ENCODE measurements at regions not wholly inside any gene's neighbourhood (a gene's known extent, or its start where the extent isn't known, plus 50 kb on each side); places are given as distances from the start of the nearest gene placed in this dataset.
"Not testable (repeated sequence)": the region's sequence is repeated elsewhere in the genome, so short reads cannot be mapped to it uniquely, and the experiment has no call there.

DNA sequence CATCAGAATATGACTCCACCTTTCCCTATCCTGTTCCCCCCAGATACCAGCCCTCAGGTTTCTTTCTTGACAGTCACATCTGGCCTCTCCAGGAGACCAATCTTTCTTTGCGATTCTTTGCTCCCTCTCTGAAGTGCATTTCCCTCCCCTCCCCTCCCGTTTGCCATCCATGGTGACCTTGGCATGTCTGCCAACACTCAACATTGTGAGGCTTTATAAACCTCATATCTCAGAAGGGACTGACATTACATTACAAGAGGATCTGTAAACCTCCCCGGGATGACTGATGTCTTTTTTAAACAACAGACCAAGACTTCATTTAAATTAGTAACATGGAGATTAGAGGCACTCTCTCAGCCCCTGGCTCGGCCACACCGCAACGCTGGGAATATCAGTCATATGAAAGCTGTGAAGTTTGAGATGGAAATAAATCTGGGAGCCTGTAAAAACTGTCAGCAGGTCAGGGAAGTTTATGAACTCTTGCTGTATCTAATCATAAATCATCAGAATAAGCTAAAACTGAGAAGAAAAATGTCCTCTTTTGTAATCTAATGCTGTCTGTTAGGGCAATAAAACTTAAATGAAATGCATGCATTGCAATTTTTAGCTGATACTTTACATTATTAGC lies 401.7 kb upstream of the PROX1 start:
- intact Hi-C loops (cut with micrococcal nuclease): no loop called here
- ChIA-PET CTCF (no interaction called here), POLR2A (no interaction called here)
- no peaks in the 10 kb centered on the region for H3K4me1 ChIP-seq (ENCODE audit: control insufficient read depth in 2 of 2, insufficient read depth in 2 of 2, low read length in 2 of 2)
- no peaks in the 10 kb centered on the region for H3K9me3 ChIP-seq (ENCODE audit: control insufficient read depth in 2 of 3, low read length in 3 of 3)
- no peaks in the 10 kb centered on the region for H3K36me3 Mint-ChIP-seq
- H3K27me3 Mint-ChIP-seq: peaks cover 0 to 8% (median 0%) of the 10 kb centered on the region in 5 donors
- ATAC-seq: no peak
- DNase-seq: no peak
- no peak overlapping the region for H3K4me3 ChIP-seq (ENCODE audit: low read length)
- H3K9me3 Mint-ChIP-seq: peaks cover 0 to 2% (median 0%) of the 10 kb centered on the region in 11 donors
- H3K36me3 ChIP-seq (ENCODE audit: control insufficient read depth in 2 of 3, insufficient read depth in 3 of 3, low read length in 3 of 3): no peaks in the 10 kb centered on the region
- H3K4me3 Mint-ChIP-seq: no peak overlapping the region
- H3K27ac ChIP-seq (ENCODE audit: low read depth, low read length): no peak overlapping the region
- H3K4me1 Mint-ChIP-seq: peaks cover 0 to 7% (median 0%) of the 10 kb centered on the region in 7 donors
- H3K27me3 ChIP-seq (ENCODE audit: control insufficient read depth in 2 of 2, insufficient read depth in 2 of 2, low read length in 2 of 2): no peaks in the 10 kb centered on the region
- H3K27ac Mint-ChIP-seq: no peak overlapping the region

DNA sequence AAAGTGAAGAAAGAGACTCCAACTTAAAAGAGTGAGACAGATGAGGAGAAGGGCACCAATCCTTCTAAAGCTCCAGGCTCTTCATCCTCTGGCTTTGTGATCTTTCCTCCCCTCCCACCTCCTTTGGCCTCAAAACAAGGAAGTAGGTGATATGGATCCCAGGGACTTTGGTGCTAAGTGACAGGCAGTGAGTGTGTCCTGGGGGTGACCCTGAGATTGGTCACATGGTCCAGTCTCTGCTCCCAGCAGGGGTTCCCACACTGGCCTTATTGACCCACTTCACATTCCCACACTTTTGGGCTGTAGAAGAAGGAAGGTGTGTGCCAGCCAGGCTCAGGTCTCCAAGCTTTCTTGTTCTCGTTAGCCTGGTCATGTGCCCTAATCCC lies 401.2 kb upstream of the PROX1 start:
- Histone ChIP-seq H3K36me3 (ENCODE audit: control insufficient read depth in 2 of 3, insufficient read depth in 3 of 3, low read length in 3 of 3) (no peaks in the 10 kb centered on the region), H3K4me1 (ENCODE audit: control insufficient read depth in 2 of 2, insufficient read depth in 2 of 2, low read length in 2 of 2) (no peaks in the 10 kb centered on the region), H3K27ac (ENCODE audit: low read depth, low read length) (no peak overlapping the region), H3K9me3 (ENCODE audit: control insufficient read depth in 2 of 3, low read length in 3 of 3) (no peaks in the 10 kb centered on the region), H3K4me3 (ENCODE audit: low read length) (no peak overlapping the region), H3K27me3 (ENCODE audit: control insufficient read depth in 2 of 2, insufficient read depth in 2 of 2, low read length in 2 of 2) (no peaks in the 10 kb centered on the region)
- peaks cover 0 to 7% (median 0%) of the 10 kb centered on the region in 7 donors for H3K4me1 Mint-ChIP-seq
- ATAC-seq: no peak
- CTCF ChIA-PET: no interaction called here
- H3K27ac Mint-ChIP-seq: no peak overlapping the region
- peaks cover 0 to 2% (median 0%) of the 10 kb centered on the region in 11 donors for H3K9me3 Mint-ChIP-seq
- POLR2A ChIA-PET: no interaction called here
- H3K4me3 Mint-ChIP-seq: no peak overlapping the region
- H3K36me3 Mint-ChIP-seq: no peaks in the 10 kb centered on the region
- DNase-seq: no peak
- intact Hi-C loops (cut with micrococcal nuclease): no loop called here
- H3K27me3 Mint-ChIP-seq: peaks cover 0 to 8% (median 0%) of the 10 kb centered on the region in 5 donors

DNA sequence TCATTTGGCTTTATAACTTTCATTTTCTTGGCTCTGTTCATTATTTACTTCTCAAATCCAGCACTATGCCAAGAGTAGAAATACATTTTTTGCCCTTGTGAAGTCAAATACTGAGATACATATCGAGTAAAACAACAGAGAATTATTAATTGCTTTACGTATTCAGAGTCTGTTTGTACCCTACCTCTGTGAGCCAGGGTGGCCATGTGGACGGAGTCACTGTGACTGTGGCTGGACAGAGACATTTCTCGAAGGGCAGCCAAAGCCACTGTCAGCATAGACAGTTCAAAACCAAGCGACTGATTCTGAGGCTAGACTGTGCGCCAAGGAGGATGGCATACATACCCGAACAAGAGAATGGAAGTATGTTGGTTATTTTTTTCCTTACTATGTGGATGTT lies 391.0 kb upstream of the PROX1 start:
- no peak overlapping the region for H3K4me3 Mint-ChIP-seq
- H3K36me3 Mint-ChIP-seq: peaks cover 0 to 7% (median 0%) of the 10 kb centered on the region in 5 donors
- POLR2A ChIA-PET: no interaction called here
- peaks cover 0 to 7% (median 0%) of the 10 kb centered on the region in 11 donors for H3K9me3 Mint-ChIP-seq
- no peaks in the 10 kb centered on the region for H3K27me3 ChIP-seq (ENCODE audit: control insufficient read depth in 2 of 2, insufficient read depth in 2 of 2, low read length in 2 of 2)
- peaks cover 0 to 8% (median 0%) of the 10 kb centered on the region in 5 donors for H3K27me3 Mint-ChIP-seq
- intact Hi-C loops (cut with micrococcal nuclease): no loop called here
- DNase-seq (no peak), ATAC-seq (no peak)
- H3K4me1 Mint-ChIP-seq: peaks cover 0 to 5% (median 0%) of the 10 kb centered on the region in 7 donors
- CTCF ChIA-PET: no interaction called here
- H3K27ac Mint-ChIP-seq: no peak overlapping the region
- no peaks in the 10 kb centered on the region for H3K9me3 ChIP-seq (ENCODE audit: control insufficient read depth in 2 of 3, low read length in 3 of 3)
- H3K4me1 ChIP-seq (ENCODE audit: control insufficient read depth in 2 of 2, insufficient read depth in 2 of 2, low read length in 2 of 2): no peaks in the 10 kb centered on the region
- no peak overlapping the region for H3K27ac ChIP-seq (ENCODE audit: low read depth, low read length)
- no peaks in the 10 kb centered on the region for H3K36me3 ChIP-seq (ENCODE audit: control insufficient read depth in 2 of 3, insufficient read depth in 3 of 3, low read length in 3 of 3)
- no peak overlapping the region for H3K4me3 ChIP-seq (ENCODE audit: low read length)

DNA sequence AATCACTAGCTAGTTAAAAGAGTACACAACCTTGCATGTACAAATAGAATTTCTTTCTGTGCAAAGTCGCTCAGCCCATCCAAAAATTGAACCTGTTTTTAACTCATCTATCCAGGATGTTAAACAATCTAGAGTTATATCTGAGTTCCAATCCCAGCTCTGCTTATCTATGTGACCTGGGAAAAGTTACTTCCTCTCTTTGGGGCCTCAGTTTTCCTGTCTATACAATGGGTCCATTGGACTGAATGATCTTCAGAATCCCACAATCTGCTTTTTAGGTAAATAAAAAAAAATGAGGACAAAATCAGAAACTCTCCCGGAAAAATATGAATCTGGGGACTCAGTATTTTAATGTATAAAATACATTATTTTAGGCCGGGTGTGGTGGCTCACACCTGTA lies 389.5 kb upstream of the PROX1 start:
- Mint-ChIP-seq H3K27me3 (peaks cover 0 to 8% (median 0%) of the 10 kb centered on the region in 5 donors), H3K36me3 (peaks cover 0 to 1% (median 0%) of the 10 kb centered on the region in 5 donors), H3K4me3 (no peak overlapping the region), H3K4me1 (no peaks in the 10 kb centered on the region), H3K27ac (no peak overlapping the region), H3K9me3 (peaks cover 0 to 7% (median 0%) of the 10 kb centered on the region in 11 donors)
- ChIA-PET CTCF (no interaction called here), POLR2A (no interaction called here)
- intact Hi-C loops (cut with micrococcal nuclease): no loop called here
- DNase-seq (no peak), ATAC-seq (no peak)
- H3K4me1 ChIP-seq (ENCODE audit: control insufficient read depth in 2 of 2, insufficient read depth in 2 of 2, low read length in 2 of 2): no peaks in the 10 kb centered on the region
- H3K4me3 ChIP-seq (ENCODE audit: low read length): no peak overlapping the region
- H3K9me3 ChIP-seq (ENCODE audit: control insufficient read depth in 2 of 3, low read length in 3 of 3): no peaks in the 10 kb centered on the region
- H3K27ac ChIP-seq (ENCODE audit: low read depth, low read length): no peak overlapping the region
- H3K27me3 ChIP-seq (ENCODE audit: control insufficient read depth in 2 of 2, insufficient read depth in 2 of 2, low read length in 2 of 2): no peaks in the 10 kb centered on the region
- no peaks in the 10 kb centered on the region for H3K36me3 ChIP-seq (ENCODE audit: control insufficient read depth in 2 of 3, insufficient read depth in 3 of 3, low read length in 3 of 3)

DNA sequence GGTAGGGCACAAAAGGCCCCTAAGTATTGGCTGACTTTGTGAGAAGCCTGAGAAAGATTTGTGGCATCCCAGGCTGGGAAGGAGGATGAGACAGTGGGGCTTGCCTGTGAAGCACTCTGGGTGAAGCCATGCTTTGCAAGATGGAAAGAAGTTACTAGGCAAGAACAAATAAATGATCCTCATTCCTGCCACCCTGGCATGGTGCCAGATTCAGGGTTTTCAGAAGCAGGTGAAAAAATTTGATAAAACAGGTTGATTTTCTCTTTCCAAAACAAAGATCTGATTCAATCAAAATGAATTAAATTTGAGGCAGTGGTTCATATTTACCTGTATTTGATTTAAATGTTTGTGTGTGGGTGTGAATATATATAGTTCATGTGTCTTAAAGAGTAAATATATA lies 386.9 kb upstream of the PROX1 start:
- Histone ChIP-seq H3K27me3 (ENCODE audit: control insufficient read depth in 2 of 2, insufficient read depth in 2 of 2, low read length in 2 of 2) (no peaks in the 10 kb centered on the region), H3K4me1 (ENCODE audit: control insufficient read depth in 2 of 2, insufficient read depth in 2 of 2, low read length in 2 of 2) (no peaks in the 10 kb centered on the region), H3K4me3 (ENCODE audit: low read length) (no peak overlapping the region), H3K27ac (ENCODE audit: low read depth, low read length) (no peak overlapping the region), H3K36me3 (ENCODE audit: control insufficient read depth in 2 of 3, insufficient read depth in 3 of 3, low read length in 3 of 3) (no peaks in the 10 kb centered on the region), H3K9me3 (ENCODE audit: control insufficient read depth in 2 of 3, low read length in 3 of 3) (no peaks in the 10 kb centered on the region)
- intact Hi-C loops (cut with micrococcal nuclease): no loop called here
- Mint-ChIP-seq H3K36me3 (no peaks in the 10 kb centered on the region), H3K4me1 (no peaks in the 10 kb centered on the region), H3K27me3 (peaks cover under 1 to 13% (median 5%) of the 10 kb centered on the region in 5 donors), H3K9me3 (peaks cover 0 to 4% (median 0%) of the 10 kb centered on the region in 11 donors), H3K27ac (no peak overlapping the region), H3K4me3 (no peak overlapping the region)
- DNase-seq (no peak), ATAC-seq (no peak)
- ChIA-PET POLR2A (no interaction called here), CTCF (no interaction called here)

DNA sequence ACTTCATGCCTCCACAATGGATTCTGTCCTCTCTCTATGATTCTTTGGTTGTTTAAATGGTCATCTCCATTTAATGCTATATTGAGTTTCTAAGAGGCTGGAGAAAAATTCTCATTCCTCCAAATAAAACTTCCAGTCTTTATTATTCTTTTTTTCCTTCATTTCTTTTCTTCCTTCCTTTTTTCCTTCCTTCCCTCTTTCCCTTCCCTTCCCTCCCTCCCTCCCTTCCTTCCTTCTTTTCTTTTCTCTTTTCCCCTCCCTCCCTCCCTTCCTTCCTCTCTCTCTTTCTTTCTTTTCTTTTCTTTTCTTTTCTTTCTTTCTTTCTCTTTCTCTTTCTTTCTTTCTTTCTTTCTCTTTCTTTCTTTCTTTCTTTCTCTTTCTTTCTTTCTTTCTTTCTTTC lies 386.1 kb upstream of the PROX1 start:
- H3K4me3 Mint-ChIP-seq; H3K27ac Mint-ChIP-seq; DNase-seq; ATAC-seq; H3K4me3 ChIP-seq (ENCODE audit: low read length); H3K36me3 ChIP-seq (ENCODE audit: control insufficient read depth in 2 of 3, insufficient read depth in 3 of 3, low read length in 3 of 3); POLR2A ChIA-PET; H3K27ac ChIP-seq (ENCODE audit: low read depth, low read length); CTCF ChIA-PET; H3K27me3 ChIP-seq (ENCODE audit: control insufficient read depth in 2 of 2, insufficient read depth in 2 of 2, low read length in 2 of 2); H3K36me3 Mint-ChIP-seq; H3K9me3 ChIP-seq (ENCODE audit: control insufficient read depth in 2 of 3, low read length in 3 of 3); intact Hi-C loops (cut with micrococcal nuclease); H3K9me3 Mint-ChIP-seq; H3K4me1 ChIP-seq (ENCODE audit: control insufficient read depth in 2 of 2, insufficient read depth in 2 of 2, low read length in 2 of 2); H3K4me1 Mint-ChIP-seq: not testable (repeated sequence)
- H3K27me3 Mint-ChIP-seq: peaks cover 6 to 15% (median 10%) of the 10 kb centered on the region in 5 donors

DNA sequence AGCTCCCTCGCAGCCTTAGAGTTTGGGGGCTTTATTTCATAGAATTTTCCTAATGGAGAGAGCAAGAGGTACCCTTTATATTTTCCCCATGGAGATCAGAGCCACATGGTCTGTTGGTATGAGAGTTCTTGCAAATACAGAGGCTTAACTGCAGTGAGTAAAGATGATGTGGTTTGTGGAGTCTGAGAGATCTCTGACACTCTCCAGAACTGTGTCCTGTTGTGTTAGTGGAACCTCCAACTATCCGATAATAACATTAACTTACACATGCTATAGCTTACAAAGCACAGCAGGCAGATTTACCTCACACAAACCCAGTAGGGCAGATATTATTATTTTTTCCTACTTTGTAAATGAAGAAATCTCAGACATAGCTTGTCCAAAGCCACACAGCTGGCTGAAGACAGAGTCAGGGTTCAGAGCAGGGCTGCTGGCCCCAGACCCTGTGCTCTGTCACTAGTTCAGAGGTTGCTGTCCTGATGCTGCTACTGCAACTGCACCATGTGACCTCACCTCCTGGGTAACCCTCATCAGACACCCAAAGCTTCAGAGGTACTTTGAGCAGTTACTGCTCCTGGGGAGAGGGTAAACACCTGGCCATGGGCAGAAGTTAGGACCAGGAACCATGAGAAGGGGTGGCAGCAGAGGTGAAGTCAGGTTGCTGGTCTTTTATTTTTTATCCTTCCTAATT lies 384.8 kb upstream of the PROX1 start:
- Mint-ChIP-seq H3K9me3 (peaks cover 0 to 2% (median 0%) of the 10 kb centered on the region in 11 donors), H3K27me3 (peaks cover 6 to 14% (median 10%) of the 10 kb centered on the region in 5 donors), H3K4me1 (no peaks in the 10 kb centered on the region), H3K4me3 (no peak overlapping the region), H3K27ac (no peak overlapping the region), H3K36me3 (no peaks in the 10 kb centered on the region)
- no peak for DNase-seq
- Histone ChIP-seq H3K36me3 (ENCODE audit: control insufficient read depth in 2 of 3, insufficient read depth in 3 of 3, low read length in 3 of 3) (no peaks in the 10 kb centered on the region), H3K4me1 (ENCODE audit: control insufficient read depth in 2 of 2, insufficient read depth in 2 of 2, low read length in 2 of 2) (no peaks in the 10 kb centered on the region), H3K27ac (ENCODE audit: low read depth, low read length) (no peak overlapping the region), H3K27me3 (ENCODE audit: control insufficient read depth in 2 of 2, insufficient read depth in 2 of 2, low read length in 2 of 2) (no peaks in the 10 kb centered on the region), H3K9me3 (ENCODE audit: control insufficient read depth in 2 of 3, low read length in 3 of 3) (no peaks in the 10 kb centered on the region), H3K4me3 (ENCODE audit: low read length) (no peak overlapping the region)
- ChIA-PET POLR2A (no interaction called here), CTCF (no interaction called here)
- ATAC-seq: no peak
- intact Hi-C loops (cut with micrococcal nuclease): no loop called here

Measured in naive thymus-derived CD4-positive, alpha-beta T cell (primary cell).